PC-9 (cell line): ENCODE measurements at regions not wholly inside any gene's neighbourhood (a gene's known extent, or its start where the extent isn't known, plus 50 kb on each side); places are given as distances from the start of the nearest gene placed in this dataset.

Experiments used
- BruUV-seq: library from RNA; stranded (reverse); fragments of 400-500 nt; replicated peaks from 2 replicates; lab custom pipeline; 2021; lab: Mats Ljungman, UMichigan
- CTCF ChIA-PET: fragments of 300-600 bp; sonication (Branson Sonifier 250); formaldehyde crosslinking; loops from one replicate; lab custom pipeline; 2022; ENCODE audit warnings: antibody characterized with exemption; lab: Charles Lee
- POLR2A ChIA-PET: fragments of 300-600 bp; sonication (Branson Sonifier 250); formaldehyde crosslinking; loops from one replicate; lab custom pipeline; 2022; ENCODE audit warnings: antibody characterized with exemption; ENCODE audit not compliant: unreplicated experiment; lab: Charles Lee
- DNase-seq, 2 experiments: peaks; one replicate each; pipeline versions ENCODE4 v3.0.0 to v3.0.0-alpha.2; 2015 to 2022; ENCODE audit warnings: mixed read lengths in 1 of 2
- H2AFZ ChIP-seq: fragments of 200-600 bp; sonication (generic); 2 replicates; pipeline ENCODE4 v1.8.1; 2017; ENCODE audit warnings: antibody characterized with exemption
- H3F3A ChIP-seq: fragments of 200-600 bp; sonication (generic); 2 replicates; pipeline ENCODE4 v1.8.1; 2017; ENCODE audit warnings: antibody characterized with exemption, mild to moderate bottlenecking, low read depth; ENCODE audit not compliant: insufficient read depth
- H3K27ac ChIP-seq: fragments of 200-600 bp; sonication (generic); 2 replicates; pipeline ENCODE4 v1.6.1; 2016; ENCODE audit warnings: mixed run types
- H3K27me3 ChIP-seq: fragments of 200-600 bp; sonication (generic); 2 replicates; pipeline ENCODE4 v1.6.1; 2016; ENCODE audit warnings: low read depth, mixed run types; ENCODE audit not compliant: insufficient read depth
- H3K36me3 ChIP-seq: fragments of 200-600 bp; sonication (generic); 2 replicates; pipeline ENCODE4 v1.6.1; 2016; ENCODE audit warnings: low read depth, mixed run types
- H3K4me1 ChIP-seq: fragments of 200-600 bp; sonication (generic); replicated peaks from 2 replicates; pipeline ENCODE4 v1.6.1; 2016; ENCODE audit warnings: mixed run types; ENCODE audit not compliant: insufficient read depth
- H3K4me2 ChIP-seq: fragments of 200-600 bp; sonication (generic); 2 replicates; pipeline ENCODE4 v1.6.1; 2017; ENCODE audit warnings: mixed run types
- H3K4me3 ChIP-seq: fragments of 200-600 bp; sonication (generic); 2 replicates; pipeline ENCODE4 v1.6.1; 2016; ENCODE audit warnings: mixed run types
- H3K79me2 ChIP-seq: fragments of 200-600 bp; sonication (generic); 2 replicates; pipeline ENCODE4 v1.6.1; 2017; ENCODE audit warnings: low read depth, mixed run types
- H3K9me2 ChIP-seq: fragments of 200-600 bp; sonication (generic); 2 replicates; pipeline ENCODE4 v1.8.1; 2017; ENCODE audit warnings: mild to moderate bottlenecking; ENCODE audit not compliant: insufficient read depth
- H3K9me3 ChIP-seq: fragments of 200-600 bp; sonication (generic); 2 replicates; pipeline ENCODE4 v1.8.1; 2016; ENCODE audit warnings: low read depth; ENCODE audit not compliant: insufficient read depth
- H4K20me1 ChIP-seq: fragments of 200-600 bp; sonication (generic); 2 replicates; pipeline ENCODE4 v1.8.1; 2017; ENCODE audit not compliant: insufficient read depth
- EZH2 ChIP-seq: fragments of 200-600 bp; sonication (generic); IDR thresholded peaks from 2 replicates; pipeline ENCODE4 v1.8.0; 2017; ENCODE audit warnings: antibody characterized with exemption, low read depth
- intact Hi-C: fragments of 100-400 bp; cut with micrococcal nuclease; formaldehyde crosslinking; loops from one replicate; pipeline ENCODE4 v1.10.0; 2022; ENCODE audit not compliant: unreplicated experiment
- TF ChIP-seq, protein P1 (sequence below): fragments of 200-600 bp; sonication (generic); conservative IDR thresholded peaks from 2 replicates; pipeline ENCODE4 v1.6.1; 2017; ENCODE audit warnings: mixed run types, antibody characterized with exemption, mild to moderate bottlenecking, moderate library complexity

DNA sequence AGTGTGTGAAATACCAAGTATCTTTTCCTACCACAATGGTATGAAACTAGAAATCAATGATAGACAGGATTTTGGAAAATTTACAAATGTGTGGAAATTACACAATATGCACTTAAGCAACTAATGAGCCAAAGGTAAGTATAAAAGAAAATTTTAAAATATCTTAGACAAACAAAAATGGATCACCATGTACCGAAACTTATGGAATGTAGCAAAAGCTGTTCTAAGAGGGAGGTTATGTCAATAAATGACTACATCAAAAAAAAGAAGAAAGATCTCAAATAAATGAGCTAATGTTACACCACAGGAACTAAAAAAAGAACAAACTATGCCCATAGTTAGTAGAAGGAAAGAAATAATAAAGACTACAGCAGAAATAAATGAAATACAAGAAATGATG is 1084.1 kb downstream of the TECRL start:
- no peaks in the 10 kb centered on the region for H3K9me2 ChIP-seq
- DNase-seq = no peak

DNA sequence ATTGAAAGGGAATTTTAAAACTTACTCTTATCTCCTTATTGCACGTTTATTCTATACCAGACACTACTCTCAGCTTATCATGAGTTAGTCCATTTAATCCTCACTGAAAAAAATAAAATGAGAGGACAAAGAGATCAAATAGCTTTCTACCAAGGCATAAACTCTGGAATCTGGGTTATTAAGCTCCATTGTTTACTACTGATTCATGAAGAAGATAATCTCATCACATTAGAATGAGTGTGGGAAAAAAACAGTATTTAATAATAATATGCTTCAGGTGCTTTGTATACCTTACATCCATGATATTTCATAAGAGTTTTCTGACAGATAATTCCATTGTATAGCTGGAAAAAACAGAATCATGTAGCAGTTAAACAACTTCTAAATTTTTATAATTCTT is 1092.6 kb downstream of the TECRL start:
- no peaks in the 10 kb centered on the region for H3K9me3 ChIP-seq
- H3K79me2 ChIP-seq = no peaks in the 10 kb centered on the region
- no peak for DNase-seq
- no peak for TF ChIP-seq EZH2
- TF ChIP-seq, protein P1, sequence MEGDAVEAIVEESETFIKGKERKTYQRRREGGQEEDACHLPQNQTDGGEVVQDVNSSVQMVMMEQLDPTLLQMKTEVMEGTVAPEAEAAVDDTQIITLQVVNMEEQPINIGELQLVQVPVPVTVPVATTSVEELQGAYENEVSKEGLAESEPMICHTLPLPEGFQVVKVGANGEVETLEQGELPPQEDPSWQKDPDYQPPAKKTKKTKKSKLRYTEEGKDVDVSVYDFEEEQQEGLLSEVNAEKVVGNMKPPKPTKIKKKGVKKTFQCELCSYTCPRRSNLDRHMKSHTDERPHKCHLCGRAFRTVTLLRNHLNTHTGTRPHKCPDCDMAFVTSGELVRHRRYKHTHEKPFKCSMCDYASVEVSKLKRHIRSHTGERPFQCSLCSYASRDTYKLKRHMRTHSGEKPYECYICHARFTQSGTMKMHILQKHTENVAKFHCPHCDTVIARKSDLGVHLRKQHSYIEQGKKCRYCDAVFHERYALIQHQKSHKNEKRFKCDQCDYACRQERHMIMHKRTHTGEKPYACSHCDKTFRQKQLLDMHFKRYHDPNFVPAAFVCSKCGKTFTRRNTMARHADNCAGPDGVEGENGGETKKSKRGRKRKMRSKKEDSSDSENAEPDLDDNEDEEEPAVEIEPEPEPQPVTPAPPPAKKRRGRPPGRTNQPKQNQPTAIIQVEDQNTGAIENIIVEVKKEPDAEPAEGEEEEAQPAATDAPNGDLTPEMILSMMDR = no peak
- no TSS peak for BruUV-seq
- H3K36me3 ChIP-seq = no peaks in the 10 kb centered on the region
- H4K20me1 ChIP-seq = no peaks in the 10 kb centered on the region
- H3F3A ChIP-seq = no peaks in the 10 kb centered on the region
- no peak overlapping the region for H3K4me2 ChIP-seq
- H3K9me2 ChIP-seq = no peaks in the 10 kb centered on the region
- intact Hi-C loops = no loop called here
- no peak overlapping the region for H3K27ac ChIP-seq
- H3K27me3 ChIP-seq = no peaks in the 10 kb centered on the region
- ChIA-PET CTCF (no interaction called here), POLR2A (no interaction called here)
- H3K4me3 ChIP-seq = no peak overlapping the region
- H3K4me1 ChIP-seq = no peaks in the 10 kb centered on the region
- no peak overlapping the region for H2AFZ ChIP-seq

More for the DNA sequence above, 1084.1 kb downstream of the TECRL start:
- intact Hi-C loops = no loop called here
- CTCF ChIA-PET = no interaction called here
- Histone ChIP-seq H2AFZ (no peak overlapping the region), H3K79me2 (no peaks in the 10 kb centered on the region), H3K4me3 (no peak overlapping the region), H3K36me3 (no peaks in the 10 kb centered on the region), H3K27me3 (no peaks in the 10 kb centered on the region), H3K9me3 (no peaks in the 10 kb centered on the region), H3K4me1 (no peaks in the 10 kb centered on the region), H3F3A (no peaks in the 10 kb centered on the region), H4K20me1 (no peaks in the 10 kb centered on the region), H3K4me2 (no peak overlapping the region), H3K27ac (no peak overlapping the region)
- POLR2A ChIA-PET = no interaction called here
- no TSS peak for BruUV-seq
- TF ChIP-seq, protein P1 = no peak
- no peak for TF ChIP-seq EZH2

DNA sequence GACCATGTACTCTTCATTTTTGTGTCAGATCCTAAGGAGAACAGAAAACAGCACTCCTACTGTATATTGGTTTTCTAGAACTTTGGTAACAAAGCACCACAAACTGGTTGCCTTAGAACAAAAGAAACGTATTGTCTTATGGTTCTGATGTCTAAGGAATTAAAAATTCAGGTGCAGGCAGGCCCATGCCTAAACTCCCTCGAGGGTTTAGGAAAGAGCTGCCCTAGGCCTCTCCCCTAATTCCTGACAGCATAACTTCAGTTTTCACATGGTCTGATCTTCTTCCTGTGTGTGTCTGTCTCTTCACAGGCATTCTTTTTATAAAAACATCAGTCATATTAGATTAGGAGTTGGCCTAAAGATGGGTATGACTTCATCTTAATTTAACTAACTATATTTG is 1093.6 kb downstream of the TECRL start:
- Histone ChIP-seq H3K27me3 (no peaks in the 10 kb centered on the region), H4K20me1 (no peaks in the 10 kb centered on the region), H3K4me3 (no peak overlapping the region), H3K9me3 (no peaks in the 10 kb centered on the region), H3K4me1 (no peaks in the 10 kb centered on the region), H3K9me2 (no peaks in the 10 kb centered on the region), H3F3A (no peaks in the 10 kb centered on the region), H3K27ac (no peak overlapping the region), H3K4me2 (no peak overlapping the region), H3K36me3 (no peaks in the 10 kb centered on the region), H2AFZ (no peak overlapping the region), H3K79me2 (no peaks in the 10 kb centered on the region)
- no TSS peak for BruUV-seq
- intact Hi-C loops = no loop called here
- no peak for TF ChIP-seq EZH2
- TF ChIP-seq, protein P1 = no peak
- ChIA-PET POLR2A (no interaction called here), CTCF (no interaction called here)
- DNase-seq = no peak
